MCF 10A (cell line): ENCODE measurements at regions not wholly inside any gene's neighbourhood (a gene's known extent, or its start where the extent isn't known, plus 50 kb on each side); places are given as distances from the start of the nearest gene placed in this dataset.

Experiments
- BruUV-seq: library from RNA; stranded (reverse); fragments of 400-500 nt; replicated peaks from 2 replicates; lab custom pipeline; 2021; lab: Mats Ljungman, UMichigan
- CTCF ChIA-PET: fragments of 300-600 bp; sonication (Branson Sonifier 250); formaldehyde crosslinking; extraction: SDS; loops from one replicate; lab custom pipeline; 2021; ENCODE audit warnings: antibody characterized with exemption, inconsistent platforms; lab: Yijun Ruan, JAX
- POLR2A ChIA-PET: fragments of 300-600, 350-650 bp; sonication (Branson Sonifier 250); formaldehyde crosslinking; extraction: SDS; loops from one replicate; lab custom pipeline; 2020; ENCODE audit warnings: antibody characterized with exemption, inconsistent platforms; lab: Yijun Ruan, JAX
- DNase-seq: peaks from one replicate; pipeline ENCODE4 v3.0.0-alpha.2; 2018; ENCODE audit not compliant: unreplicated experiment
- H3K27ac Mint-ChIP-seq: one replicate; pipeline ENCODE4 v1.8.0; 2022; ENCODE audit warnings: mild to moderate bottlenecking, low read depth, mixed read lengths; ENCODE audit not compliant: unreplicated experiment
- H3K27me3 Mint-ChIP-seq: one replicate; pipeline ENCODE4 v1.8.0; 2022; ENCODE audit warnings: mixed read lengths; ENCODE audit not compliant: insufficient read depth, unreplicated experiment
- H3K36me3 Mint-ChIP-seq: one replicate; pipeline ENCODE4 v1.8.0; 2022; ENCODE audit warnings: mild to moderate bottlenecking, moderate library complexity, mixed read lengths; ENCODE audit not compliant: insufficient read depth, unreplicated experiment
- H3K4me1 Mint-ChIP-seq: one replicate; pipeline ENCODE4 v1.8.0; 2022; ENCODE audit warnings: mixed read lengths; ENCODE audit not compliant: insufficient read depth, unreplicated experiment
- H3K4me3 Mint-ChIP-seq: one replicate; pipeline ENCODE4 v1.8.0; 2022; ENCODE audit warnings: mild to moderate bottlenecking, moderate library complexity, mixed read lengths; ENCODE audit not compliant: unreplicated experiment
- H3K9me3 Mint-ChIP-seq: one replicate; pipeline ENCODE4 v1.8.0; 2022; ENCODE audit warnings: mixed read lengths; ENCODE audit not compliant: unreplicated experiment
- intact Hi-C: fragments of 100-400 bp; cut with micrococcal nuclease; formaldehyde crosslinking; loops from 2 replicates; pipeline ENCODE4 v1.14.1; 2022
- TF ChIP-seq, protein P1 (sequence below): fragments of 200-600 bp; IDR thresholded peaks from one replicate; pipeline ENCODE4 v1.8.0; 2022; ENCODE audit warnings: antibody characterized with exemption, mild to moderate bottlenecking; ENCODE audit not compliant: unreplicated experiment

GRCh38 chr5:36763454-36763853 lies 113.1 kb upstream of the NIPBL start:
- intact Hi-C loops: no loop called here
- no peak for DNase-seq
- Mint-ChIP-seq H3K4me3 (no peak overlapping the region), H3K27ac (no peak overlapping the region), H3K4me1 (no peaks in the 10 kb centered on the region), H3K36me3 (no peaks in the 10 kb centered on the region), H3K9me3 (peaks cover 7% of the 10 kb centered on the region), H3K27me3 (peaks cover 22% of the 10 kb centered on the region)
- ChIA-PET POLR2A (interaction anchor here (0.6 kb wide), 1 partner anchor 334 kb away, joined by 3 read pairs; no protein-coding TSS in a partner anchor), CTCF (no interaction called here)
- BruUV-seq: no TSS peak
- TF ChIP-seq, protein P1, sequence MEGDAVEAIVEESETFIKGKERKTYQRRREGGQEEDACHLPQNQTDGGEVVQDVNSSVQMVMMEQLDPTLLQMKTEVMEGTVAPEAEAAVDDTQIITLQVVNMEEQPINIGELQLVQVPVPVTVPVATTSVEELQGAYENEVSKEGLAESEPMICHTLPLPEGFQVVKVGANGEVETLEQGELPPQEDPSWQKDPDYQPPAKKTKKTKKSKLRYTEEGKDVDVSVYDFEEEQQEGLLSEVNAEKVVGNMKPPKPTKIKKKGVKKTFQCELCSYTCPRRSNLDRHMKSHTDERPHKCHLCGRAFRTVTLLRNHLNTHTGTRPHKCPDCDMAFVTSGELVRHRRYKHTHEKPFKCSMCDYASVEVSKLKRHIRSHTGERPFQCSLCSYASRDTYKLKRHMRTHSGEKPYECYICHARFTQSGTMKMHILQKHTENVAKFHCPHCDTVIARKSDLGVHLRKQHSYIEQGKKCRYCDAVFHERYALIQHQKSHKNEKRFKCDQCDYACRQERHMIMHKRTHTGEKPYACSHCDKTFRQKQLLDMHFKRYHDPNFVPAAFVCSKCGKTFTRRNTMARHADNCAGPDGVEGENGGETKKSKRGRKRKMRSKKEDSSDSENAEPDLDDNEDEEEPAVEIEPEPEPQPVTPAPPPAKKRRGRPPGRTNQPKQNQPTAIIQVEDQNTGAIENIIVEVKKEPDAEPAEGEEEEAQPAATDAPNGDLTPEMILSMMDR: no peak

DNA sequence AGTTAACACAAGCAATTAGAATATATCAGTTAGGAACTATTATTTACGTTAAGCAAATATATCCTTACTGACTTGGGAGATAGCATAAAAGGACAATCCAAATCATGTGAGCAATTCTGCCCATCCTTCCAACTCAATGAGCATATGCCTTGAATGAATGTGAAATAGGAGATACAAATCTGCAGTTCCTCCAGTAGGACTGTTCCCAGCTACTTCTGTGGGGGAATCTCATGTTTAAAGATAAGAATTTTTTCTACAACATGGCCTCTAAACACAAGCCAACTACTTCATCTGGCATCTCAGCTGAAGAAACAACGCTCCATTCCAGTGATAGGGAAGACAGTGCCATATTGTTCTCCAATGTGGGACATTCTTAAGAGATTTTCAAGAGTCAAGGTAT lies 110.7 kb upstream of the NIPBL start:
- intact Hi-C loops: no loop called here
- H3K4me1 Mint-ChIP-seq: no peaks in the 10 kb centered on the region
- ChIA-PET CTCF (interaction anchor here (0.7 kb wide), 1 partner anchor 37 kb away, joined by 3 read pairs; no protein-coding TSS in a partner anchor), POLR2A (no interaction called here)
- BruUV-seq: no TSS peak
- H3K9me3 Mint-ChIP-seq: peaks cover 7% of the 10 kb centered on the region
- H3K27ac Mint-ChIP-seq: no peak overlapping the region
- H3K27me3 Mint-ChIP-seq: peaks cover 21% of the 10 kb centered on the region
- DNase-seq: no peak
- TF ChIP-seq, protein P1: no peak
- no peaks in the 10 kb centered on the region for H3K36me3 Mint-ChIP-seq
- no peak overlapping the region for H3K4me3 Mint-ChIP-seq

GRCh38 chr5:36766981-36767380 lies 109.6 kb upstream of the NIPBL start:
- POLR2A ChIA-PET: no interaction called here
- H3K9me3 Mint-ChIP-seq: peaks cover 7% of the 10 kb centered on the region
- BruUV-seq: no TSS peak
- DNase-seq: no peak
- no peak overlapping the region for H3K27ac Mint-ChIP-seq
- H3K27me3 Mint-ChIP-seq: peaks cover 10% of the 10 kb centered on the region
- H3K4me1 Mint-ChIP-seq: no peaks in the 10 kb centered on the region
- CTCF ChIA-PET: no interaction called here
- TF ChIP-seq, protein P1: no peak
- intact Hi-C loops: no loop called here
- H3K36me3 Mint-ChIP-seq: no peaks in the 10 kb centered on the region
- H3K4me3 Mint-ChIP-seq: no peak overlapping the region

- no peaks in the 10 kb centered on the region for H3K4me1 Mint-ChIP-seq
- ChIA-PET CTCF (interaction anchor here (1.2 kb wide), 1 partner anchor 102 kb away, joined by 3 read pairs; no protein-coding TSS in a partner anchor), POLR2A (no interaction called here)
- H3K27me3 Mint-ChIP-seq: peaks cover 7% of the 10 kb centered on the region
- H3K4me3 Mint-ChIP-seq: no peak overlapping the region
- DNase-seq: no peak
- no TSS peak for BruUV-seq
- intact Hi-C loops: no loop called here
- TF ChIP-seq, protein P1: no peak
- H3K27ac Mint-ChIP-seq: no peak overlapping the region
- peaks cover 7% of the 10 kb centered on the region for H3K9me3 Mint-ChIP-seq
- no peaks in the 10 kb centered on the region for H3K36me3 Mint-ChIP-seq
These were observed 108.1 kb upstream of the NIPBL start for GRCh38 chr5:36768450-36768849.
